Smooth muscle cell (in vitro differentiated cells): ENCODE measurements at regions not wholly inside any gene's neighbourhood (a gene's known extent, or its start where the extent isn't known, plus 50 kb on each side); places are given as distances from the start of the nearest gene placed in this dataset.

Experiments
- DNase-seq: peaks from one replicate; lab custom pipeline; 2025; ENCODE audit not compliant: unreplicated experiment; lab: John Stamatoyannopoulos, UW
- H2AFZ ChIP-seq: fragments of 200-600 bp; sonication (generic); 2 replicates; pipeline ENCODE4 v1.6.0; 2016; ENCODE audit warnings: antibody characterized with exemption, low read depth, mild to moderate bottlenecking
- H3F3A ChIP-seq: fragments of 200-600 bp; sonication (generic); 2 replicates; pipeline ENCODE4 v1.6.0; 2017; ENCODE audit warnings: antibody characterized with exemption, low read depth
- H3K27ac ChIP-seq: fragments of 200-600 bp; sonication (generic); 2 replicates; pipeline ENCODE4 v1.5.1; 2016; ENCODE audit warnings: low read depth, mild to moderate bottlenecking
- H3K27me3 ChIP-seq: fragments of 200-600 bp; sonication (generic); 2 replicates; pipeline ENCODE4 v1.6.1; 2016; ENCODE audit warnings: low read depth, mild to moderate bottlenecking
- H3K36me3 ChIP-seq: fragments of 200-600 bp; sonication (generic); 2 replicates; pipeline ENCODE4 v1.5.1; 2016; ENCODE audit warnings: low read depth
- H3K4me1 ChIP-seq: fragments of 200-600 bp; sonication (generic); 2 replicates; pipeline ENCODE4 v1.5.1; 2016; ENCODE audit warnings: low read depth
- H3K4me2 ChIP-seq: fragments of 200-600 bp; sonication (generic); 2 replicates; pipeline ENCODE4 v1.6.0; 2016; ENCODE audit warnings: mild to moderate bottlenecking
- H3K4me3 ChIP-seq: fragments of 200-600 bp; sonication (generic); 2 replicates; pipeline ENCODE4 v1.5.1; 2016; ENCODE audit warnings: mild to moderate bottlenecking
- H3K79me2 ChIP-seq: fragments of 200-600 bp; sonication (generic); 2 replicates; pipeline ENCODE4 v1.6.0; 2016; ENCODE audit warnings: low read depth, mild to moderate bottlenecking
- H3K9ac ChIP-seq: fragments of 200-600 bp; sonication (generic); 2 replicates; pipeline ENCODE4 v1.6.0; 2016; ENCODE audit warnings: low read depth
- H3K9me3 ChIP-seq: fragments of 200-600 bp; sonication (generic); replicated peaks from 2 replicates; pipeline ENCODE4 v1.5.1; 2016; ENCODE audit warnings: low read depth
- H4K20me1 ChIP-seq: fragments of 200-600 bp; sonication (generic); 2 replicates; pipeline ENCODE4 v1.6.0; 2016; ENCODE audit warnings: low read depth
- CTCF ChIP-seq: fragments of 200-600 bp; sonication (generic); IDR thresholded peaks from 2 replicates; pipeline ENCODE4 v1.5.1; 2017; ENCODE audit warnings: borderline replicate concordance, mild to moderate bottlenecking, antibody characterized with exemption; ENCODE audit not compliant: insufficient read depth, poor library complexity, severe bottlenecking
- WGBS: methylation state at CpG from one replicate; pipeline ENCODE4 v1.1.7; 2016; ENCODE audit warnings: low lambda C conversion rate; 5-methylcytosine and 5-hydroxymethylcytosine counted together

GRCh38 chr1:29632806-29633615 is 396.7 kb downstream of the PTPRU start:
- 71% methylated on average over 11 of the region's 11 CpGs for WGBS
- H3F3A ChIP-seq = no peaks in the 10 kb centered on the region
- no peak overlapping the region for H3K27ac ChIP-seq
- no peak overlapping the region for H2AFZ ChIP-seq
- no peaks in the 10 kb centered on the region for H3K27me3 ChIP-seq
- no peak overlapping the region for H3K9ac ChIP-seq
- H3K79me2 ChIP-seq = no peaks in the 10 kb centered on the region
- no peak for TF ChIP-seq CTCF
- H3K9me3 ChIP-seq = no peaks in the 10 kb centered on the region
- no peak overlapping the region for H3K4me3 ChIP-seq
- H4K20me1 ChIP-seq = no peaks in the 10 kb centered on the region
- DNase-seq = no peak
- no peak overlapping the region for H3K4me2 ChIP-seq
- H3K4me1 ChIP-seq = no peaks in the 10 kb centered on the region
- H3K36me3 ChIP-seq = no peaks in the 10 kb centered on the region

GRCh38 chr1:29631836-29632805 is 395.8 kb downstream of the PTPRU start:
- 87% methylated on average over 8 of the region's 9 CpGs for WGBS
- H2AFZ ChIP-seq = no peak overlapping the region
- no peak overlapping the region for H3K9ac ChIP-seq
- no peaks in the 10 kb centered on the region for H3K36me3 ChIP-seq
- DNase-seq = no peak
- H4K20me1 ChIP-seq = no peaks in the 10 kb centered on the region
- H3K4me1 ChIP-seq = no peaks in the 10 kb centered on the region
- no peaks in the 10 kb centered on the region for H3K79me2 ChIP-seq
- no peaks in the 10 kb centered on the region for H3F3A ChIP-seq
- no peak overlapping the region for H3K27ac ChIP-seq
- H3K9me3 ChIP-seq = no peaks in the 10 kb centered on the region
- no peak overlapping the region for H3K4me3 ChIP-seq
- no peak for TF ChIP-seq CTCF
- H3K4me2 ChIP-seq = peak overlapping the region; percentile 26
- no peaks in the 10 kb centered on the region for H3K27me3 ChIP-seq

- H3K27ac ChIP-seq = no peak overlapping the region
- H3K4me2 ChIP-seq = peak overlapping the region; percentile 26
- no peaks in the 10 kb centered on the region for H3K36me3 ChIP-seq
- H3F3A ChIP-seq = no peaks in the 10 kb centered on the region
- no peak for TF ChIP-seq CTCF
- no peaks in the 10 kb centered on the region for H4K20me1 ChIP-seq
- no peak overlapping the region for H3K4me3 ChIP-seq
- H3K9me3 ChIP-seq = no peaks in the 10 kb centered on the region
- no peak for DNase-seq
- 71% methylated on average over 5 of the region's 5 CpGs for WGBS
- no peaks in the 10 kb centered on the region for H3K79me2 ChIP-seq
- H3K9ac ChIP-seq = no peak overlapping the region
- H3K4me1 ChIP-seq = no peaks in the 10 kb centered on the region
- H2AFZ ChIP-seq = no peak overlapping the region
- H3K27me3 ChIP-seq = no peaks in the 10 kb centered on the region
These were observed 395.0 kb downstream of the PTPRU start for GRCh38 chr1:29631361-29631760.
